ENCODE measurements at regions not wholly inside any gene's neighbourhood (a gene's known extent, or its start where the extent isn't known, plus 50 kb on each side); places are given as distances from the start of the nearest gene placed in this dataset.

GRCh38 chr12:124464830-124465229 is 102.6 kb downstream of the NCOR2 start:
- no peak overlapping the region for H3K4me3 ChIP-seq (ENCODE audit: low read length)
- TF ChIP-seq CTCF (conservative IDR thresholded peaks at IDR 0.05; ENCODE audit: low read depth, low read length), result no peak
- no peak for DNase-seq (ENCODE audit: low read depth)

- no peak overlapping the region for H3K4me3 ChIP-seq (ENCODE audit: low read length)
- no peak for TF ChIP-seq CTCF (conservative IDR thresholded peaks at IDR 0.05; ENCODE audit: low read depth, low read length)
- no peak for DNase-seq (ENCODE audit: low read depth)
These were observed 103.3 kb downstream of the NCOR2 start for GRCh38 chr12:124464062-124464461.

GRCh38 chr12:124463341-124463921 is 104.0 kb downstream of the NCOR2 start:
- DNase-seq (ENCODE audit: low read depth), result peak; percentile 61
- TF ChIP-seq CTCF (conservative IDR thresholded peaks at IDR 0.05; ENCODE audit: low read depth, low read length), result no peak
- no peak overlapping the region for H3K4me3 ChIP-seq (ENCODE audit: low read length)

- H3K4me3 ChIP-seq (ENCODE audit: low read length), result no peak overlapping the region
- no peak for TF ChIP-seq CTCF (conservative IDR thresholded peaks at IDR 0.05; ENCODE audit: low read depth, low read length)
- no peak for DNase-seq (ENCODE audit: low read depth)
These were observed 104.7 kb downstream of the NCOR2 start for GRCh38 chr12:124462750-124463149.

- no peak for DNase-seq (ENCODE audit: low read depth)
These were observed 105.4 kb downstream of the NCOR2 start for GRCh38 chr12:124461851-124462623.

GRCh38 chr12:124461241-124461673 is 106.2 kb downstream of the NCOR2 start:
- no peak for TF ChIP-seq CTCF (conservative IDR thresholded peaks at IDR 0.05; ENCODE audit: low read depth, low read length)
- DNase-seq (ENCODE audit: low read depth), result no peak
- no peak overlapping the region for H3K4me3 ChIP-seq (ENCODE audit: low read length)

More at GRCh38 chr12:124461851-124462623, 105.4 kb downstream of the NCOR2 start:
- TF ChIP-seq CTCF (conservative IDR thresholded peaks at IDR 0.05; ENCODE audit: low read depth, low read length), result no peak
- no peak overlapping the region for H3K4me3 ChIP-seq (ENCODE audit: low read length)

GRCh38 chr12:124460771-124461170 is 106.6 kb downstream of the NCOR2 start:
- DNase-seq (ENCODE audit: low read depth), result no peak
- no peak overlapping the region for H3K4me3 ChIP-seq (ENCODE audit: low read length)
- no peak for TF ChIP-seq CTCF (conservative IDR thresholded peaks at IDR 0.05; ENCODE audit: low read depth, low read length)

Measured in retinal pigment epithelial cell (primary cell).